ENCODE measurements at regions not wholly inside any gene's neighbourhood (a gene's known extent, or its start where the extent isn't known, plus 50 kb on each side); places are given as distances from the start of the nearest gene placed in this dataset.

GRCh38 chr2:217655651-217656050 is 347.1 kb downstream of the TNS1 start:
- TF ChIP-seq POLR2A (IDR thresholded peaks at IDR 0.05; ENCODE audit: low read length) (no peak), GATA1 (IDR thresholded peaks at IDR 0.05; ENCODE audit: low read depth, low read length) (no peak)
